ENCODE measurements at regions not wholly inside any gene's neighbourhood (a gene's known extent, or its start where the extent isn't known, plus 50 kb on each side); places are given as distances from the start of the nearest gene placed in this dataset.

DNA sequence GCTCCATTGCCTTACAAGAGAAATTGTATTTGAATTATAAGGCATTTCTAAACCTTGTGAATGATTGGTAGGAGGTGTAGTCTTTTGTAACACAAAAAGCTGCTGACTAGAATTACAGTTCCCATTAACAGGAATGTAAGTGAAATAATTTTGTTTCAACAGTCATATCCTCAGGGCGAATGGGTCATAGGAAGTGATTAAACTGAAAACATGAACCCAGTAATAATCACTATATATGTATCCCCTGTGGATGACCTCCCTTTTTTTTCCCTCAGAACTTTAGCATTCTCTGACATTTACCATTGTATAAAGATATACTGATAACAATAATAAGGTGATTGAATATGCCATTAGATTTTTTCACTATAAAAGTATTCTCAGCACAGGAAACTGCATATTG, 312.3 kb downstream of the ATP23 start:
- TF ChIP-seq, protein P1, sequence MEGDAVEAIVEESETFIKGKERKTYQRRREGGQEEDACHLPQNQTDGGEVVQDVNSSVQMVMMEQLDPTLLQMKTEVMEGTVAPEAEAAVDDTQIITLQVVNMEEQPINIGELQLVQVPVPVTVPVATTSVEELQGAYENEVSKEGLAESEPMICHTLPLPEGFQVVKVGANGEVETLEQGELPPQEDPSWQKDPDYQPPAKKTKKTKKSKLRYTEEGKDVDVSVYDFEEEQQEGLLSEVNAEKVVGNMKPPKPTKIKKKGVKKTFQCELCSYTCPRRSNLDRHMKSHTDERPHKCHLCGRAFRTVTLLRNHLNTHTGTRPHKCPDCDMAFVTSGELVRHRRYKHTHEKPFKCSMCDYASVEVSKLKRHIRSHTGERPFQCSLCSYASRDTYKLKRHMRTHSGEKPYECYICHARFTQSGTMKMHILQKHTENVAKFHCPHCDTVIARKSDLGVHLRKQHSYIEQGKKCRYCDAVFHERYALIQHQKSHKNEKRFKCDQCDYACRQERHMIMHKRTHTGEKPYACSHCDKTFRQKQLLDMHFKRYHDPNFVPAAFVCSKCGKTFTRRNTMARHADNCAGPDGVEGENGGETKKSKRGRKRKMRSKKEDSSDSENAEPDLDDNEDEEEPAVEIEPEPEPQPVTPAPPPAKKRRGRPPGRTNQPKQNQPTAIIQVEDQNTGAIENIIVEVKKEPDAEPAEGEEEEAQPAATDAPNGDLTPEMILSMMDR (IDR thresholded peaks at IDR 0.05; ENCODE audit: low read length), result no peak
- TF ChIP-seq EZH2 (IDR thresholded peaks at IDR 0.05; ENCODE audit: borderline replicate concordance, low read length), result no peak
